ENCODE measurements at regions not wholly inside any gene's neighbourhood (a gene's known extent, or its start where the extent isn't known, plus 50 kb on each side); places are given as distances from the start of the nearest gene placed in this dataset.

DNA sequence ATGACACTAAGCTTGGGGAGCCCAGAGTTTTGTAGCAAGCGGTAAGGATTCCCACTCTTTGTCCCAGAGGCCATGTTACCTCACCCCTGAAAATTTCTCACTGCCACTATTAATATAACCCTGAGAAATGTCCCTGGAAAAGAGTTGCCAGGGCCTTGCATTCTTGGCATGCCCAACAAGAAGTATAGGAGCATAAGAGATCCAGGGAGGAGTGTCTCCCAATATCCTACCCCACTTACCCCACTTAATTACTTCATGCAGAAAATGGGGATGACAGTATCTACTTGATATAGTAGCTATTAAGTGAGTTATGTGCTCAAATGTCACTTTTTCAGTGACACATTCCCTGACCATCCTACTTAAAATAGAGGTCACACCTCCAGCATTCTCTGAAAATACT lies 120.5 kb upstream of the C1GALT1C1 start:
- TF ChIP-seq, protein P1, sequence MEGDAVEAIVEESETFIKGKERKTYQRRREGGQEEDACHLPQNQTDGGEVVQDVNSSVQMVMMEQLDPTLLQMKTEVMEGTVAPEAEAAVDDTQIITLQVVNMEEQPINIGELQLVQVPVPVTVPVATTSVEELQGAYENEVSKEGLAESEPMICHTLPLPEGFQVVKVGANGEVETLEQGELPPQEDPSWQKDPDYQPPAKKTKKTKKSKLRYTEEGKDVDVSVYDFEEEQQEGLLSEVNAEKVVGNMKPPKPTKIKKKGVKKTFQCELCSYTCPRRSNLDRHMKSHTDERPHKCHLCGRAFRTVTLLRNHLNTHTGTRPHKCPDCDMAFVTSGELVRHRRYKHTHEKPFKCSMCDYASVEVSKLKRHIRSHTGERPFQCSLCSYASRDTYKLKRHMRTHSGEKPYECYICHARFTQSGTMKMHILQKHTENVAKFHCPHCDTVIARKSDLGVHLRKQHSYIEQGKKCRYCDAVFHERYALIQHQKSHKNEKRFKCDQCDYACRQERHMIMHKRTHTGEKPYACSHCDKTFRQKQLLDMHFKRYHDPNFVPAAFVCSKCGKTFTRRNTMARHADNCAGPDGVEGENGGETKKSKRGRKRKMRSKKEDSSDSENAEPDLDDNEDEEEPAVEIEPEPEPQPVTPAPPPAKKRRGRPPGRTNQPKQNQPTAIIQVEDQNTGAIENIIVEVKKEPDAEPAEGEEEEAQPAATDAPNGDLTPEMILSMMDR (conservative IDR thresholded peaks at IDR 0.05): no peak
- no peak for TF ChIP-seq ZFX (IDR thresholded peaks at IDR 0.05)
